GM12878 (cell line): ENCODE measurements at regions not wholly inside any gene's neighbourhood (a gene's known extent, or its start where the extent isn't known, plus 50 kb on each side); places are given as distances from the start of the nearest gene placed in this dataset.

Source experiments
- ATAC-seq: fragments of 200-7000 bp; cut with Tn5 transposase; 3 replicates; pipeline ENCODE4 v1.9.1; 2020; ENCODE audit warnings: mild to moderate bottlenecking, moderate library complexity
- BruUV-seq: library from RNA; stranded (reverse); fragments of 400-500 nt; replicated peaks from 2 replicates; lab custom pipeline; 2021; lab: Mats Ljungman, UMichigan
- CTCF ChIA-PET: fragments of 300-600 bp; sonication (Branson Sonifier 250); formaldehyde crosslinking; extraction: SDS; loops from one replicate; lab custom pipeline; 2021; ENCODE audit warnings: inconsistent platforms; lab: Yijun Ruan, JAX
- POLR2A ChIA-PET: fragments of 350-600 bp; formaldehyde crosslinking; extraction: SDS; loops from one replicate; lab custom pipeline; 2021; ENCODE audit warnings: inconsistent platforms; lab: Charles Lee
- RAD21 ChIA-PET: fragments of 300-600 bp; sonication (Branson Sonifier 250); formaldehyde crosslinking; loops from one replicate; lab custom pipeline; 2023; ENCODE audit warnings: antibody characterized with exemption; ENCODE audit not compliant: unreplicated experiment; lab: Charles Lee
- SMC1A ChIA-PET: fragments of 300-600 bp; sonication (Branson Sonifier 250); formaldehyde crosslinking; loops from one replicate; lab custom pipeline; 2023; ENCODE audit not compliant: unreplicated experiment, uncharacterized antibody; lab: Charles Lee
- DNase-seq: peaks from one replicate; pipeline ENCODE4 v3.0.0-alpha.2; 2011; ENCODE audit warnings: low read depth, low spot score
- FAIRE-seq: peaks from 3 replicates; lab custom pipeline; 2011; peaks lifted over from hg19 to GRCh38; lab: Jason Lieb, UNC
- H2AFZ ChIP-seq: 2 replicates; pipeline ENCODE4 v1.6.0; 2011; ENCODE audit warnings: low read depth, low read length, control low read depth; ENCODE audit not compliant: control insufficient read depth
- H3K27ac ChIP-seq: 2 replicates; pipeline ENCODE4 v1.5.1; 2011; ENCODE audit warnings: control low read depth; ENCODE audit not compliant: control insufficient read depth, insufficient read depth
- H3K27me3 ChIP-seq, 2 experiments: replicated peaks in 1 of 2; 2 replicates each; pipeline versions ENCODE4 v1.6.0 to v1.6.1; 2011; ENCODE audit warnings: low read length in 1 of 2; ENCODE audit not compliant: control insufficient read depth in 2 of 2, insufficient read depth in 2 of 2
- H3K36me3 ChIP-seq, 2 experiments: 2 replicates each; pipeline ENCODE4 v1.5.1; 2011; ENCODE audit warnings: low read length in 1 of 2; ENCODE audit not compliant: control insufficient read depth in 2 of 2, insufficient read depth in 2 of 2
- H3K4me1 ChIP-seq: 2 replicates; pipeline ENCODE4 v1.6.1; 2011; ENCODE audit warnings: mild to moderate bottlenecking, low read length, moderate library complexity, mixed read lengths; ENCODE audit not compliant: control insufficient read depth, insufficient read depth
- H3K4me2 ChIP-seq: 2 replicates; pipeline ENCODE4 v1.6.0; 2011; ENCODE audit warnings: control low read depth; ENCODE audit not compliant: control insufficient read depth, insufficient read depth
- H3K4me3 ChIP-seq: fragments of 200-600 bp; sonication (generic); 2 replicates; pipeline ENCODE4 v1.5.1; 2016
- H3K79me2 ChIP-seq: 2 replicates; pipeline ENCODE4 v1.6.0; 2011; ENCODE audit warnings: low read length; ENCODE audit not compliant: control insufficient read depth, insufficient read depth
- H3K9ac ChIP-seq: 2 replicates; pipeline ENCODE4 v1.8.0; 2011; ENCODE audit warnings: low read length, control low read depth, mixed read lengths; ENCODE audit not compliant: control insufficient read depth, insufficient read depth
- H3K9me3 ChIP-seq: replicated peaks from 3 replicates; pipeline ENCODE4 v1.5.1; 2011; ENCODE audit warnings: mild to moderate bottlenecking, low read length; ENCODE audit not compliant: control insufficient read depth, insufficient read depth
- H4K20me1 ChIP-seq: 2 replicates; pipeline ENCODE4 v1.6.0; 2011; ENCODE audit not compliant: control insufficient read depth, insufficient read depth
- GATAD2B ChIP-seq: fragments of 450-650 bp; conservative IDR thresholded peaks from 2 replicates; pipeline ENCODE4 v1.6.1; 2017; ENCODE audit warnings: low read depth, mild to moderate bottlenecking, moderate library complexity
- MEF2B ChIP-seq: fragments of 450-650 bp; IDR thresholded peaks from 2 replicates; pipeline ENCODE4 v1.6.1; 2018; ENCODE audit warnings: mild to moderate bottlenecking, moderate library complexity; ENCODE audit not compliant: partially characterized antibody, poor library complexity, severe bottlenecking
- SMC3 ChIP-seq: IDR thresholded peaks from 2 replicates; pipeline ENCODE4 v1.6.1; 2011; ENCODE audit warnings: low read length, improper control_type of control experiment, borderline replicate concordance
- TBL1XR1 ChIP-seq: IDR thresholded peaks from 2 replicates; pipeline ENCODE4 v1.6.1; 2012; ENCODE audit warnings: low read depth, low read length, improper control_type of control experiment
- TCF12 ChIP-seq: IDR thresholded peaks from 2 replicates; pipeline ENCODE4 v1.6.1; 2011; ENCODE audit warnings: low read depth, mild to moderate bottlenecking, low read length
- WGBS: methylation state at CpG from one replicate; pipeline ENCODE4 v1.1.6; 2016; ENCODE audit warnings: low lambda C conversion rate; ENCODE audit not compliant: insufficient replicate concordance, insufficient coverage; ENCODE audit errors: missing lambda C conversion rate; 5-methylcytosine and 5-hydroxymethylcytosine counted together
- in situ Hi-C: fragments of 300-500 bp; cut with MboI; formaldehyde crosslinking; loops from 9 replicates; pipeline ENCODE4 v1.14.3; 2018; ENCODE audit warnings: mixed read lengths
- intact Hi-C: fragments of 100-400 bp; cut with micrococcal nuclease; formaldehyde crosslinking; loops from one replicate; pipeline ENCODE4 v1.14.2; 2022; ENCODE audit not compliant: unreplicated experiment
- TF ChIP-seq, protein P1 (sequence below): IDR thresholded peaks from 2 replicates; pipeline ENCODE4 v1.6.1; 2012; ENCODE audit warnings: mild to moderate bottlenecking, low read depth, low read length
- TF ChIP-seq, protein P2 (sequence below): IDR thresholded peaks from 2 replicates; pipeline ENCODE4 v1.6.1; 2011; ENCODE audit warnings: borderline replicate concordance, low read depth, mild to moderate bottlenecking, moderate library complexity, mixed read lengths, low read length; ENCODE audit not compliant: insufficient read depth; ENCODE audit errors: extremely low read length

DNA sequence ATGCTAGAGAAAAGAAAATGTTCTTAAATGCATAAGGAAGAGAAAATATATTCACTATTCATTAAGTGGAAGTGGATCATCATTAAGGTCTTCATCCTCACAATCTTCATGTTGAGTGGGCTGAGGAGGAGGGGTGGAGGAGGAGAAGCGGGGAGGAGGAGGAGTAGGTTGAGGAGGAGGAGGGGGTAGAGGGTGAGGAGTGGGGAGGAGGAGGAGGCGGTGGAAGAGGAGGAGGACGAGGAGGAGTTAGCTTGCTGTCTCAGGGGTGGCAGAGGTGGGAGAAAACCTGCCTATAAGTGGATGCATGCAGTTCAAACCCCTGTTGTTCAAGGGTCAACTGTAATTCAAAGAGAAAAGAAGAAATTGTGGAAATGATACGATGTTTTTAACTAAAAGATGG, 71.6 kb downstream of the MYEOV start (continued):
- TF ChIP-seq, protein P1, sequence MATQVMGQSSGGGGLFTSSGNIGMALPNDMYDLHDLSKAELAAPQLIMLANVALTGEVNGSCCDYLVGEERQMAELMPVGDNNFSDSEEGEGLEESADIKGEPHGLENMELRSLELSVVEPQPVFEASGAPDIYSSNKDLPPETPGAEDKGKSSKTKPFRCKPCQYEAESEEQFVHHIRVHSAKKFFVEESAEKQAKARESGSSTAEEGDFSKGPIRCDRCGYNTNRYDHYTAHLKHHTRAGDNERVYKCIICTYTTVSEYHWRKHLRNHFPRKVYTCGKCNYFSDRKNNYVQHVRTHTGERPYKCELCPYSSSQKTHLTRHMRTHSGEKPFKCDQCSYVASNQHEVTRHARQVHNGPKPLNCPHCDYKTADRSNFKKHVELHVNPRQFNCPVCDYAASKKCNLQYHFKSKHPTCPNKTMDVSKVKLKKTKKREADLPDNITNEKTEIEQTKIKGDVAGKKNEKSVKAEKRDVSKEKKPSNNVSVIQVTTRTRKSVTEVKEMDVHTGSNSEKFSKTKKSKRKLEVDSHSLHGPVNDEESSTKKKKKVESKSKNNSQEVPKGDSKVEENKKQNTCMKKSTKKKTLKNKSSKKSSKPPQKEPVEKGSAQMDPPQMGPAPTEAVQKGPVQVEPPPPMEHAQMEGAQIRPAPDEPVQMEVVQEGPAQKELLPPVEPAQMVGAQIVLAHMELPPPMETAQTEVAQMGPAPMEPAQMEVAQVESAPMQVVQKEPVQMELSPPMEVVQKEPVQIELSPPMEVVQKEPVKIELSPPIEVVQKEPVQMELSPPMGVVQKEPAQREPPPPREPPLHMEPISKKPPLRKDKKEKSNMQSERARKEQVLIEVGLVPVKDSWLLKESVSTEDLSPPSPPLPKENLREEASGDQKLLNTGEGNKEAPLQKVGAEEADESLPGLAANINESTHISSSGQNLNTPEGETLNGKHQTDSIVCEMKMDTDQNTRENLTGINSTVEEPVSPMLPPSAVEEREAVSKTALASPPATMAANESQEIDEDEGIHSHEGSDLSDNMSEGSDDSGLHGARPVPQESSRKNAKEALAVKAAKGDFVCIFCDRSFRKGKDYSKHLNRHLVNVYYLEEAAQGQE = no peak
- TF ChIP-seq SMC3 (no peak), TCF12 (no peak)

DNA sequence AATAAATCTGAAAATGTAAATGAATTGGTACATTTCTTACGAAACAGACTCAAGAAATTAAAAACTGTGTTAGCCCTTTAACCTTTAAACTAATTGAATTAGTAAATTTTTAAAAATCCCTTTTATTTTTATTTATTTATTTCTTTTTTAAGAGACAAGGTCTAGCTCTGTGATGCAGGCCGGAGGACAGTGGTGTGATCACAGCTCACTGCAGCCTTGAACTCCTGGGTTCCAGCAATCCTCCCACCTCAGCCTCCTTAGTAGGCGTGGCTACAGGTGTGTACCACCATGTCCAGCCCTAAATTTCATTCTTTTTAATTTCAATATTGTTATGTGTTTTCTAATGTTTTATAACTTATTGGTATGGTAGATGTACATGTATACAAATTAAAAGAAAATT, 72.6 kb downstream of the MYEOV start:
- no peak overlapping the region for H3K4me3 ChIP-seq
- WGBS = 32% methylated on average over 3 of the region's 3 CpGs
- H3K9ac ChIP-seq = no peak overlapping the region
- no peaks in the 10 kb centered on the region for H4K20me1 ChIP-seq
- no peaks in the 10 kb centered on the region for H3K27me3 ChIP-seq
- POLR2A ChIA-PET = interaction anchor here (0.7 kb wide), 1 partner anchor 1105 kb away, joined by 3 read pairs; no protein-coding TSS in a partner anchor
- H3K9me3 ChIP-seq = peaks cover 4% of the 10 kb centered on the region; the same call in 2 of the 3 replicates
- DNase-seq = no peak
- no peak for TF ChIP-seq MEF2B
- TF ChIP-seq, protein P2, sequence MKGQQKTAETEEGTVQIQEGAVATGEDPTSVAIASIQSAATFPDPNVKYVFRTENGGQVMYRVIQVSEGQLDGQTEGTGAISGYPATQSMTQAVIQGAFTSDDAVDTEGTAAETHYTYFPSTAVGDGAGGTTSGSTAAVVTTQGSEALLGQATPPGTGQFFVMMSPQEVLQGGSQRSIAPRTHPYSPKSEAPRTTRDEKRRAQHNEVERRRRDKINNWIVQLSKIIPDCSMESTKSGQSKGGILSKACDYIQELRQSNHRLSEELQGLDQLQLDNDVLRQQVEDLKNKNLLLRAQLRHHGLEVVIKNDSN = no peak
- no peak for TF ChIP-seq GATAD2B
- no peak for TF ChIP-seq TBL1XR1
- TF ChIP-seq, all 136 proteins: peak for 0
- no TSS peak for BruUV-seq
- intact Hi-C loops (no loop called here), in situ Hi-C loops (no loop called here)
- Histone ChIP-seq H3K4me2 (no peak overlapping the region), H3K79me2 (no peaks in the 10 kb centered on the region), H3K36me3 (no peaks in the 10 kb centered on the region), H3K4me1 (no peaks in the 10 kb centered on the region), H2AFZ (no peak overlapping the region), H3K27ac (no peak overlapping the region)
- FAIRE-seq (no peak), ATAC-seq (no peak)
- SMC1A ChIA-PET = interaction anchor here (0.7 to 0.8 kb wide), 2 partner anchors 17 to 58 kb away, joined by 3 read pairs; no protein-coding TSS in a partner anchor
- CTCF ChIA-PET = interaction anchor here (0.8 kb wide), 1 partner anchor 39 kb away, joined by 3 read pairs; no protein-coding TSS in a partner anchor
- RAD21 ChIA-PET = no interaction called here
